HG02678 (cell line): ENCODE measurements at regions not wholly inside any gene's neighbourhood (a gene's known extent, or its start where the extent isn't known, plus 50 kb on each side); places are given as distances from the start of the nearest gene placed in this dataset.
"Not testable (repeated sequence)": the region's sequence is repeated elsewhere in the genome, so short reads cannot be mapped to it uniquely, and the experiment has no call there.

Experiments
- ATAC-seq: cut with Tn5 transposase; IDR thresholded peaks from one replicate; pipeline ENCODE4 v1.9.1; 2021; ENCODE audit warnings: mild to moderate bottlenecking, moderate library complexity; ENCODE audit not compliant: unreplicated experiment

GRCh38 chr6:167558246-167559177 is 233.6 kb downstream of the TTLL2 start:
- ATAC-seq = no peak

GRCh38 chr6:167559675-167560479 is 235.0 kb downstream of the TTLL2 start:
- no peak for ATAC-seq

- no peak for ATAC-seq
Observed at GRCh38 chr6:167560673-167561569, 236.0 kb downstream of the TTLL2 start.

GRCh38 chr6:167562862-167563261 is 238.0 kb downstream of the TTLL2 start:
- ATAC-seq = not testable (repeated sequence)

GRCh38 chr6:167564416-167565250 is 239.7 kb downstream of the TTLL2 start:
- no peak for ATAC-seq

- no peak for ATAC-seq
Observed at GRCh38 chr6:167565388-167565787, 240.5 kb downstream of the TTLL2 start.

GRCh38 chr6:167565884-167566599 is 241.2 kb downstream of the TTLL2 start:
- no peak for ATAC-seq

GRCh38 chr6:167566711-167567141 is 241.8 kb downstream of the TTLL2 start:
- ATAC-seq = no peak

GRCh38 chr6:167567142-167568033 is 242.5 kb downstream of the TTLL2 start:
- no peak for ATAC-seq

- ATAC-seq = no peak
Observed at GRCh38 chr6:167568407-167569024, 243.6 kb downstream of the TTLL2 start.

- ATAC-seq = no peak
Observed at GRCh38 chr6:167569041-167569805, 244.3 kb downstream of the TTLL2 start.

- no peak for ATAC-seq
Observed at GRCh38 chr6:167569879-167570278, 245.0 kb downstream of the TTLL2 start.

- ATAC-seq = no peak
Observed at GRCh38 chr6:167570460-167571400, 245.8 kb downstream of the TTLL2 start.

GRCh38 chr6:167571550-167571949 is 246.7 kb downstream of the TTLL2 start:
- no peak for ATAC-seq

GRCh38 chr6:167572106-167572505 is 247.2 kb downstream of the TTLL2 start:
- ATAC-seq = no peak

GRCh38 chr6:167572841-167573271 is 248.0 kb downstream of the TTLL2 start:
- no peak for ATAC-seq
